ENCODE measurements at regions not wholly inside any gene's neighbourhood (a gene's known extent, or its start where the extent isn't known, plus 50 kb on each side); places are given as distances from the start of the nearest gene placed in this dataset.

DNA sequence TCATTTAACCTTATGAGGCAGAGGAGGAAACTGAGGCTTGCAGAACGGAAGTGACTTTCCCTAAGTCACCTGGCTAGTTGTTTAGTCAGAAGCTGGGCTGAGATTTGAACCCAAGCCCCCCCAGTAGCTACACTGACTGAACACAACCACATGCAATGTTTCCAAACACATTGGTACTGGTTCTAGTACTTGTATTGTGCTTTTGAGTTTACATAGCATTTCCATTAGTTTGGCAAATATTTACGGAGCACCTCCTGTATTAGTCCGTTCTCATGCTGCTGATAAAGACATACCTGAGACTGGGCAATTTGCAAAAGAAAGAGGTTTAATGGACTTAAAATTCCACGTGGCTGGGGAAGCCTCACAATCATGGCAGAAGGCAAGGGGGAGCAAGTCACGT lies 56.3 kb upstream of the ITGA11 start:
- no peak overlapping the region for H3K4me3 ChIP-seq (ENCODE audit: low read depth, low read length)
- TF ChIP-seq, protein P1, sequence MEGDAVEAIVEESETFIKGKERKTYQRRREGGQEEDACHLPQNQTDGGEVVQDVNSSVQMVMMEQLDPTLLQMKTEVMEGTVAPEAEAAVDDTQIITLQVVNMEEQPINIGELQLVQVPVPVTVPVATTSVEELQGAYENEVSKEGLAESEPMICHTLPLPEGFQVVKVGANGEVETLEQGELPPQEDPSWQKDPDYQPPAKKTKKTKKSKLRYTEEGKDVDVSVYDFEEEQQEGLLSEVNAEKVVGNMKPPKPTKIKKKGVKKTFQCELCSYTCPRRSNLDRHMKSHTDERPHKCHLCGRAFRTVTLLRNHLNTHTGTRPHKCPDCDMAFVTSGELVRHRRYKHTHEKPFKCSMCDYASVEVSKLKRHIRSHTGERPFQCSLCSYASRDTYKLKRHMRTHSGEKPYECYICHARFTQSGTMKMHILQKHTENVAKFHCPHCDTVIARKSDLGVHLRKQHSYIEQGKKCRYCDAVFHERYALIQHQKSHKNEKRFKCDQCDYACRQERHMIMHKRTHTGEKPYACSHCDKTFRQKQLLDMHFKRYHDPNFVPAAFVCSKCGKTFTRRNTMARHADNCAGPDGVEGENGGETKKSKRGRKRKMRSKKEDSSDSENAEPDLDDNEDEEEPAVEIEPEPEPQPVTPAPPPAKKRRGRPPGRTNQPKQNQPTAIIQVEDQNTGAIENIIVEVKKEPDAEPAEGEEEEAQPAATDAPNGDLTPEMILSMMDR (IDR thresholded peaks at IDR 0.05; ENCODE audit: insufficient read depth, low read length), result no peak
- DNase-seq (ENCODE audit: low read depth), result no peak

- TF ChIP-seq, protein P1 (IDR thresholded peaks at IDR 0.05; ENCODE audit: insufficient read depth, low read length), result no peak
- DNase-seq (ENCODE audit: low read depth), result no peak
Observed at GRCh38 chr15:68488966-68489365, 57.0 kb upstream of the ITGA11 start.

GRCh38 chr15:68489421-68489820 lies 57.5 kb upstream of the ITGA11 start:
- TF ChIP-seq, protein P1 (IDR thresholded peaks at IDR 0.05; ENCODE audit: insufficient read depth, low read length), result no peak
- no peak overlapping the region for H3K4me3 ChIP-seq (ENCODE audit: low read depth, low read length)
- no peak for DNase-seq (ENCODE audit: low read depth)

More at GRCh38 chr15:68488966-68489365, 57.0 kb upstream of the ITGA11 start:
- H3K4me3 ChIP-seq (ENCODE audit: low read depth, low read length), result no peak overlapping the region

GRCh38 chr15:68491415-68492106 lies 59.6 kb upstream of the ITGA11 start:
- TF ChIP-seq, protein P1 (IDR thresholded peaks at IDR 0.05; ENCODE audit: insufficient read depth, low read length), result no peak
- H3K4me3 ChIP-seq (ENCODE audit: low read depth, low read length), result no peak overlapping the region
- no peak for DNase-seq (ENCODE audit: low read depth)

DNA sequence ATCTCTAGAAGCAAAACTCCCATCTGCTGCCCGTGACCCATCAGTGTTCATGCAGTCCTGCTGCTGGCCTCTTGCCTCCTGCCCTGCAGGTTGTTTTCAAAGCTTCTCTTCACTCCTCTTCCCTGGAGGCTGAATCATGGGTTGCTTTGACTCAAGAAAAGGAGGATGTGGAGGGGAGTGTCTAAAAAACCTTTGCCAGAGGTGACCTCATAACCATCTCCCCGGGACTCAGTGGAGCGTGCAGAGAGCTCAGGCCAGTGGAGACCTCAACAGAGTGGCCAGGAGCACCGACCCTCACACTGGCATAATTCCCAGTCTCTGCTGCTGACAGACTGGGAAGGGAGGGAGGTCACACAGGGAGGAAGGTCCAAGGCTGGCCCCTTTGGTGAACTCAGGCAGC lies 60.9 kb upstream of the ITGA11 start:
- TF ChIP-seq, protein P1 (IDR thresholded peaks at IDR 0.05; ENCODE audit: insufficient read depth, low read length), result no peak
- DNase-seq (ENCODE audit: low read depth), result peak; percentile 84
- no peak overlapping the region for H3K4me3 ChIP-seq (ENCODE audit: low read depth, low read length)

GRCh38 chr15:68493629-68494028 lies 61.7 kb upstream of the ITGA11 start:
- TF ChIP-seq, protein P1 (IDR thresholded peaks at IDR 0.05; ENCODE audit: insufficient read depth, low read length), result no peak
- DNase-seq (ENCODE audit: low read depth), result no peak
- H3K4me3 ChIP-seq (ENCODE audit: low read depth, low read length), result no peak overlapping the region

All from fibroblast of the aortic adventitia (primary cell).